HepG2 (cell line): ENCODE measurements at regions not wholly inside any gene's neighbourhood (a gene's known extent, or its start where the extent isn't known, plus 50 kb on each side); places are given as distances from the start of the nearest gene placed in this dataset.

Experiments
- ATAC-seq: fragments of 200-7000 bp; cut with Tn5 transposase; 3 replicates; pipeline ENCODE4 v1.9.1; 2020; ENCODE audit warnings: mild to moderate bottlenecking, moderate library complexity
- BruUV-seq: library from RNA; stranded (reverse); fragments of 400-500 nt; replicated peaks from 2 replicates; lab custom pipeline; 2021; lab: Mats Ljungman, UMichigan
- CTCF ChIA-PET: fragments of 300-600 bp; formaldehyde crosslinking; extraction: SDS; loops from one replicate; lab custom pipeline; 2021; ENCODE audit warnings: low total read pairs, inconsistent platforms, low intra/inter-chr PET ratio; lab: Yijun Ruan, JAX
- POLR2A ChIA-PET: fragments of 350-600 bp; sonication (Branson Sonifier 250); formaldehyde crosslinking; loops from one replicate; lab custom pipeline; 2020; ENCODE audit warnings: antibody characterized with exemption, inconsistent platforms; lab: Yijun Ruan, JAX
- DNase-seq: peaks from one replicate; pipeline ENCODE4 v3.0.0-alpha.2; 2015; ENCODE audit warnings: low spot score
- FAIRE-seq: peaks from 3 replicates; lab custom pipeline; 2011; peaks lifted over from hg19 to GRCh38; lab: Jason Lieb, UNC
- H2AFZ ChIP-seq: one replicate; pipeline ENCODE4 v1.6.1; 2011; ENCODE audit warnings: low read length, inconsistent platforms
- H3K27ac ChIP-seq: fragments of 300-600 bp; 3 replicates; pipeline ENCODE4 v1.8.0; 2011; ENCODE audit warnings: mixed run types, mild to moderate bottlenecking, mixed read lengths, low read length, inconsistent platforms; ENCODE audit not compliant: insufficient read depth; ENCODE audit errors: extremely low read length
- H3K27me3 ChIP-seq, 2 experiments: fragments of 200-600 bp in 1 of 2; 2 replicates in 1 of 2; 3 replicates in 1 of 2; pipeline versions ENCODE4 v1.6.0 to v1.8.0; 2011; ENCODE audit warnings: low read length in 2 of 2, mild to moderate bottlenecking in 2 of 2, moderate library complexity in 2 of 2, inconsistent platforms in 1 of 2; ENCODE audit not compliant: insufficient read depth in 2 of 2, control insufficient read depth in 1 of 2
- H3K36me3 ChIP-seq, 2 experiments: fragments of 200-600 bp in 1 of 2; replicated peaks in 1 of 2; 2 replicates in 1 of 2; 3 replicates in 1 of 2; pipeline versions ENCODE4 v1.5.1 to v1.8.0; 2011; ENCODE audit warnings: low read length in 2 of 2, inconsistent platforms in 1 of 2; ENCODE audit not compliant: insufficient read depth in 2 of 2, control insufficient read depth in 1 of 2
- H3K4me1 ChIP-seq: 2 replicates; pipeline ENCODE4 v1.5.1; 2012; ENCODE audit warnings: low read length, inconsistent platforms; ENCODE audit not compliant: insufficient read depth
- H3K4me2 ChIP-seq: 2 replicates; pipeline ENCODE4 v1.6.0; 2011; ENCODE audit warnings: low read depth, low read length, inconsistent platforms
- H3K4me3 ChIP-seq, 3 experiments: fragments of 200-600 bp in 1 of 3; sonication (generic), shearing (Covaris generic) in 1 of 3; replicated peaks in 1 of 3; 2 replicates each; pipeline ENCODE4 v1.5.1; 2011 to 2016; ENCODE audit warnings: low read length in 3 of 3, inconsistent platforms in 2 of 3, low read depth in 2 of 3, mild to moderate bottlenecking in 2 of 3, control low read depth in 1 of 3, mixed read lengths in 1 of 3; ENCODE audit not compliant: insufficient read depth in 1 of 3
- H3K79me2 ChIP-seq: one replicate; pipeline ENCODE4 v1.6.1; 2011; ENCODE audit warnings: low read length, inconsistent platforms; ENCODE audit not compliant: insufficient read depth
- H3K9ac ChIP-seq: 2 replicates; pipeline ENCODE4 v1.6.0; 2011; ENCODE audit warnings: mild to moderate bottlenecking, low read depth, low read length, inconsistent platforms; ENCODE audit not compliant: insufficient read depth
- H3K9me3 ChIP-seq: 2 replicates; pipeline ENCODE4 v1.5.1; 2012; ENCODE audit warnings: mild to moderate bottlenecking, low read length
- H4K20me1 ChIP-seq: 2 replicates; pipeline ENCODE4 v1.6.0; 2011; ENCODE audit warnings: inconsistent platforms, mild to moderate bottlenecking, low read length, moderate library complexity; ENCODE audit not compliant: insufficient read depth
- CEBPB ChIP-seq: IDR thresholded peaks from 2 replicates; pipeline ENCODE4 v1.6.1; 2011; ENCODE audit warnings: low read depth, low read length, improper control_type of control experiment, borderline replicate concordance
- ELF4 ChIP-seq: sonication (generic); formaldehyde crosslinking; IDR thresholded peaks from 2 replicates; pipeline ENCODE4 v1.5.0; 2020; ENCODE audit warnings: missing genetic modification reagents, mild to moderate bottlenecking, moderate library complexity, borderline replicate concordance
- EP300 ChIP-seq, 3 experiments: sonication (generic) in 1 of 3; formaldehyde crosslinking in 1 of 3; IDR thresholded peaks; 2 replicates each; pipeline versions ENCODE4 v1.5.1 to v1.6.1; 2011 to 2020; ENCODE audit warnings: low read depth in 2 of 3, low read length in 2 of 3, borderline replicate concordance in 1 of 3, improper control_type of control experiment in 1 of 3, mild to moderate bottlenecking in 1 of 3, missing genetic modification reagents in 1 of 3, moderate library complexity in 1 of 3
- FIP1L1 ChIP-seq: fragments of 200-400 bp; formaldehyde crosslinking; IDR thresholded peaks from 2 replicates; pipeline ENCODE4 v1.6.1; 2018; ENCODE audit warnings: low read depth, mild to moderate bottlenecking, low read length, moderate library complexity, borderline replicate concordance; ENCODE audit not compliant: insufficient read depth
- FOSL2 ChIP-seq: sonication (generic); formaldehyde crosslinking; IDR thresholded peaks from 2 replicates; pipeline ENCODE4 v1.4.0; 2020; ENCODE audit warnings: missing genetic modification reagents
- KLF13 ChIP-seq: sonication (generic); formaldehyde crosslinking; IDR thresholded peaks from 2 replicates; pipeline ENCODE4 v1.4.0; 2020; ENCODE audit warnings: mild to moderate bottlenecking, missing genetic modification reagents
- MNT ChIP-seq: fragments of 450-650 bp; IDR thresholded peaks from 2 replicates; pipeline ENCODE4 v1.6.1; 2016
- NBN ChIP-seq: fragments of 450-650 bp; conservative IDR thresholded peaks from 2 replicates; pipeline ENCODE4 v1.6.1; 2017
- NR2F6 ChIP-seq, 2 experiments: IDR thresholded peaks; 2 replicates each; pipeline ENCODE4 v1.6.1; 2016; ENCODE audit warnings: antibody characterized with exemption in 1 of 2, mild to moderate bottlenecking in 1 of 2
- ZFP36 ChIP-seq: fragments of 150-350 bp; IDR thresholded peaks from 2 replicates; pipeline ENCODE4 v1.6.1; 2018; ENCODE audit warnings: borderline replicate concordance, low read length, low read depth; ENCODE audit not compliant: partially characterized antibody
- ZNF20 ChIP-seq: sonication (generic); formaldehyde crosslinking; IDR thresholded peaks from 2 replicates; pipeline ENCODE4 v1.4.0; 2020; ENCODE audit warnings: mild to moderate bottlenecking, moderate library complexity, missing genetic modification reagents
- ZNF282 ChIP-seq: fragments of 450-650 bp; IDR thresholded peaks from 2 replicates; pipeline ENCODE4 v1.6.1; 2018; ENCODE audit not compliant: partially characterized antibody
- ZNF362 ChIP-seq: sonication (generic); formaldehyde crosslinking; IDR thresholded peaks from 2 replicates; pipeline ENCODE4 v1.4.0; 2020; ENCODE audit warnings: missing genetic modification reagents, mild to moderate bottlenecking, borderline replicate concordance
- ZNF451 ChIP-seq: sonication (generic); formaldehyde crosslinking; IDR thresholded peaks from 2 replicates; pipeline ENCODE4 v1.5.0; 2020; ENCODE audit warnings: mild to moderate bottlenecking, missing genetic modification reagents
- ZNF660 ChIP-seq: sonication (generic); formaldehyde crosslinking; IDR thresholded peaks from 2 replicates; pipeline ENCODE4 v1.5.1; 2020; ENCODE audit warnings: mild to moderate bottlenecking, low read depth, missing genetic modification reagents, borderline replicate concordance
- ZNF713 ChIP-seq: sonication (generic); formaldehyde crosslinking; IDR thresholded peaks from 2 replicates; pipeline ENCODE4 v1.4.0; 2020; ENCODE audit warnings: mild to moderate bottlenecking, missing genetic modification reagents
- WGBS: methylation state at CpG from one replicate; pipeline ENCODE4 v1.1.6; 2017; ENCODE audit warnings: low lambda C conversion rate; 5-methylcytosine and 5-hydroxymethylcytosine counted together
- in situ Hi-C: cut with HindIII; loops from 2 replicates; pipeline ENCODE4 v1.10.0; 2017; ENCODE audit warnings: low pct_unique_long_range_greater_than_20kb; ENCODE audit not compliant: extremely low pct_ligation_motif_present
- intact Hi-C: fragments of 100-400 bp; cut with micrococcal nuclease; formaldehyde crosslinking; loops from one replicate; pipeline ENCODE4 v1.10.0; 2022; ENCODE audit not compliant: unreplicated experiment
- TF ChIP-seq, protein P1 (sequence below): sonication (generic); formaldehyde crosslinking; IDR thresholded peaks from 2 replicates; pipeline ENCODE4 v1.8.1; 2023; ENCODE audit warnings: mild to moderate bottlenecking, moderate library complexity, missing genetic modification reagents

DNA sequence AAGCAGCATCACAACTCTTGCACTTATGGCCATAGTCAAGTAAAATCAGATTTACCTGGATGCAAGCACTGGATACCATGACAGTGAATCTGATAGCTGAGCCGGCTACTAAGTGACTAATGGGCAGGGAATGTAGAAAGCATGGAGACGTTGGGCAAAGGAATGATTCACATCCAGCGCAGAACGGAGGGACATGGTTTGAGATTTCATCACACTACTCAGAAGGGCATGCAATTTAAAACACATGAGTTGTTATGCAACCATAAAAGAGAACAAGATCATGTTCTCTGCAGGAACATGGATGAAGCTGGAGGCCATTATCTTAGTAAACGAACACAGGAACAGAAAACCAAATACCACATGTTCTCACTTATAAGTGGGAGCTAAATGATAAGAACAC lies 169.1 kb upstream of the PIK3R1 start:
- H3K4me3 ChIP-seq = no peak overlapping the region

DNA sequence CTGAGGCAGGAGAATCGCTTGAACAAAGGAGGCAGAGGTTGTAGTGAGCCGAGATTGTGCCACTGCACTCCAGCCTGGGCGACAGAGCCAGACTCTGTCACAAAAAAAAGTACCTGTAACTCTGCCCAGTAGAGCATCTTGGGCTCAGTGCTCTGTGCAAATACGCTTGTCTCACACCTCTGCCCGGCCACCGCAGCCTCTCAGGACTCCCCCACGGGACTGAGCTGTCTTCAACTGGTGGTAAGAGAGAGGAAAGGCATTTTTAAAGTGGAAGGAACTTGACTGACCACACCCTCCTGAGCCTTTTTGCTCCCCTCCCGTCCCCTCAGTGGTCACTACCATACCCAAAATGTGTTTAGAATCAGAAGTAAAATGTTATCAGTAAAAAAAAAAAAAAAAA lies 174.3 kb upstream of the PIK3R1 start:
- intact Hi-C loops (no loop called here), in situ Hi-C loops (no loop called here)
- CTCF ChIA-PET = no interaction called here
- TF ChIP-seq ZNF362 (CRISPR knock-in tag) (no peak), FIP1L1 (no peak), MNT (no peak), ELF4 (CRISPR knock-in tag) (no peak), KLF13 (CRISPR knock-in tag) (no peak), ZNF451 (CRISPR knock-in tag) (no peak)
- TF ChIP-seq, protein P1, sequence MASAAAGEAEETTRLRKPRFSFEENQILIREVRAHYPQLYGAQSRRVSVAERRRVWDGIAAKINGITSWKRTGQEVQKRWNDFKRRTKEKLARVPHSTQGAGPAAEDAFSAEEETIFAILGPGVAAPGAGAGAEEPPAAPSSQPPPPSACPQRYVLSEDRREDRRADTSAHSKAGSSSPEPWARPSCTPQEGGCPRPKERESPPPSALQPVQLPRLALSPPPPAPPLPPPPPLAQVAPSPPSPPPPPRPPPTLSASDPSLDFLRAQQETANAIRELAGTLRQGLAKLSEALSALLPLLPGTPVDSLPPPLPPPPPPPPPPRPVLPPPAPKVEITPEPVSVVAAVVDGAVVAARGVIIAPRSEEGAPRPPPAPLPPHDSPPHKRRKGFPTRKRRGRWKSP (CRISPR knock-in tag) = no peak

More for the DNA sequence above, 169.1 kb upstream of the PIK3R1 start:
- peaks cover 35% of the 10 kb centered on the region for H3K9me3 ChIP-seq
- H3K4me1 ChIP-seq = no peaks in the 10 kb centered on the region
- DNase-seq (peak; percentile 6), ATAC-seq (no peak), FAIRE-seq (no peak)
- no peak overlapping the region for H2AFZ ChIP-seq
- H3K4me2 ChIP-seq = no peak overlapping the region
- no peaks in the 10 kb centered on the region for H3K79me2 ChIP-seq
- in situ Hi-C loops = no loop called here
- H3K9ac ChIP-seq = no peak overlapping the region
- no peaks in the 10 kb centered on the region for H3K36me3 ChIP-seq
- no peak overlapping the region for H3K27ac ChIP-seq
- no peaks in the 10 kb centered on the region for H4K20me1 ChIP-seq
- no TSS peak for BruUV-seq
- CTCF ChIA-PET = no interaction called here
- H3K27me3 ChIP-seq = no peaks in the 10 kb centered on the region
- TF ChIP-seq ZNF20 (CRISPR knock-in tag) (no peak), CEBPB (peak; percentile 45; the same call in 1 of the 2 replicates), ZFP36 (no peak), EP300 (IDR thresholded peaks at IDR 0.05; ENCODE audit: low read depth in 2 of 2, low read length in 2 of 2) (no peak), EP300 (CRISPR knock-in tag; IDR thresholded peaks at IDR 0.05; ENCODE audit: borderline replicate concordance) (no peak), FOSL2 (CRISPR knock-in tag) (peak; percentile 84), ZNF282 (no peak), NBN (no peak), ZNF713 (CRISPR knock-in tag) (no peak), ZNF660 (no peak), NR2F6 (IDR thresholded peaks at IDR 0.05) (no peak), NR2F6 (CRISPR knock-in tag; IDR thresholded peaks at IDR 0.05) (no peak)
- WGBS = 6% methylated on average over 5 of the region's 5 CpGs
- intact Hi-C loops = no loop called here
- POLR2A ChIA-PET = no interaction called here

More for the DNA sequence above, 174.3 kb upstream of the PIK3R1 start:
- ATAC-seq (no peak), FAIRE-seq (no peak), DNase-seq (no peak)
- H3K27ac ChIP-seq = no peak overlapping the region
- no peak overlapping the region for H3K4me2 ChIP-seq
- no peaks in the 10 kb centered on the region for H3K36me3 ChIP-seq
- H4K20me1 ChIP-seq = no peaks in the 10 kb centered on the region
- POLR2A ChIA-PET = no interaction called here
- no peaks in the 10 kb centered on the region for H3K27me3 ChIP-seq
- no peaks in the 10 kb centered on the region for H3K79me2 ChIP-seq
- H3K4me3 ChIP-seq = no peak overlapping the region
- no peak overlapping the region for H2AFZ ChIP-seq
- peaks cover 2% of the 10 kb centered on the region; the same call in 1 of the 2 replicates for H3K9me3 ChIP-seq
- no TSS peak for BruUV-seq
- 18% methylated on average over 6 of the region's 8 CpGs for WGBS
- H3K9ac ChIP-seq = no peak overlapping the region
- no peaks in the 10 kb centered on the region for H3K4me1 ChIP-seq
